BLaER1 treated with 17β-estradiol and CSF1 and Interleukin-3, amounts not matched to agents 10 nM and 100 nM (cell line): ENCODE measurements at regions not wholly inside any gene's neighbourhood (a gene's known extent, or its start where the extent isn't known, plus 50 kb on each side); places are given as distances from the start of the nearest gene placed in this dataset.

Experiments used
- H3K27ac ChIP-seq, 11 experiments: shearing (Covaris generic); formaldehyde crosslinking; 2 replicates each; pipeline ENCODE4 v1.8.1; 2022
- H3K27me3 ChIP-seq, 11 experiments: shearing (Covaris generic); formaldehyde crosslinking; 2 replicates each; pipeline ENCODE4 v1.8.1; 2022
- H3K36me3 ChIP-seq, 11 experiments: shearing (Covaris generic); formaldehyde crosslinking; 2 replicates each; pipeline ENCODE4 v1.8.1; 2022
- H3K4me1 ChIP-seq, 10 experiments: shearing (Covaris generic); formaldehyde crosslinking; 2 replicates each; pipeline ENCODE4 v1.8.1; 2022
- H3K4me2 ChIP-seq, 11 experiments: shearing (Covaris generic); formaldehyde crosslinking; 2 replicates each; pipeline ENCODE4 v1.8.1; 2022
- H3K4me3 ChIP-seq, 10 experiments: shearing (Covaris generic); formaldehyde crosslinking; 2 replicates each; pipeline ENCODE4 v1.8.1; 2022
- H3K9ac ChIP-seq, 11 experiments: shearing (Covaris generic); formaldehyde crosslinking; 2 replicates each; pipeline ENCODE4 v1.8.1; 2022
- H3K9me3 ChIP-seq, 11 experiments: shearing (Covaris generic); formaldehyde crosslinking; replicated peaks in 1 of 11; 2 replicates each; pipeline ENCODE4 v1.8.1; 2022
- H4K20me1 ChIP-seq, 11 experiments: shearing (Covaris generic); formaldehyde crosslinking; 2 replicates each; pipeline ENCODE4 v1.8.1; 2022
- Cebpa-rat ChIP-seq, 11 experiments: shearing (Covaris generic); IDR thresholded peaks; 2 replicates each; pipeline ENCODE4 v1.8.1; 2022

DNA sequence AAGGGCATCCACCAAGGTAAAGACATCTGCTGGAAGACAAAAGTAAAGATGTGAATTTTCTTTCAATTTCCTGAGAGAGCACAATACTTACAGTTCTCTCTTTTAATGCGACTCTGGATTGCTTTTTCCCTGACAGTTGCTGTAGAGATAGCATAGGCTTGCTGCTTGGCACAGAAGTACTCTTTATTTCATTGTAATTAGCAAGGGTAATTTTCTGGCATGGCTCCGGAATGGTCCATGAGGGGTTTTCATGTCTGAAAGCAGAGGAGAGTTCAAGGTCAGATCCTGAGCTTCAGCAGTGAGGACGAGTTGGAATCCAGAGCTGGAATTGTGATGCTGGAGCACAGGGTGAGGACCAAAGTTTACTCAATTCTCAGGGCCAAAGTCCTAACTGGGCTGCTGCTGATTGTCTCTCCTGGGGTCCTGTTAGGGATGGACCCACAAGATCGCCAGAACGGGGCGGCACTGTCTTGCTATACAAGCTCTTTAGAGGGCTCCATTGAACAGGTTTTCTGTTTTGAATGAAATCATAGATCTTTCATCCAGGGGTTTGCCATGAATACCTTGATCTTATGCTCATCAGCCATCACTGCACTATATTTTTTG is 190.0 kb upstream of the MKI67 start:
- Histone ChIP-seq H3K4me3 (no peak overlapping the region), H3K36me3 (peaks cover 0 to 79% (median 55%) of the 10 kb centered on the region in 11 experiments; a peak in 16 of 22 replicates), H3K9me3 (no peaks in the 10 kb centered on the region), H3K9ac (no peak overlapping the region), H4K20me1 (no peaks in the 10 kb centered on the region; a peak in 1 of 22 replicates), H3K4me2 (no peak overlapping the region), H3K27me3 (no peaks in the 10 kb centered on the region), H3K27ac (no peak overlapping the region), H3K4me1 (peaks cover 0 to 6% (median 0%) of the 10 kb centered on the region in 10 experiments; a peak in 2 of 20 replicates)
- no peak for TF ChIP-seq Cebpa-rat (IDR thresholded peaks at IDR 0.05)

GRCh38 chr10:128316925-128317324 is 190.7 kb upstream of the MKI67 start:
- no peaks in the 10 kb centered on the region for H4K20me1 ChIP-seq
- no peak overlapping the region for H3K9ac ChIP-seq
- no peak overlapping the region for H3K4me2 ChIP-seq
- H3K36me3 ChIP-seq: peaks cover 0 to 72% (median 48%) of the 10 kb centered on the region in 11 experiments; a peak in 16 of 22 replicates
- H3K4me1 ChIP-seq: peaks cover 0 to 6% (median 1%) of the 10 kb centered on the region in 10 experiments; a peak in 3 of 20 replicates
- no peak overlapping the region for H3K4me3 ChIP-seq
- H3K9me3 ChIP-seq: no peaks in the 10 kb centered on the region
- no peaks in the 10 kb centered on the region for H3K27me3 ChIP-seq
- no peak overlapping the region for H3K27ac ChIP-seq
- TF ChIP-seq Cebpa-rat (IDR thresholded peaks at IDR 0.05): no peak

DNA sequence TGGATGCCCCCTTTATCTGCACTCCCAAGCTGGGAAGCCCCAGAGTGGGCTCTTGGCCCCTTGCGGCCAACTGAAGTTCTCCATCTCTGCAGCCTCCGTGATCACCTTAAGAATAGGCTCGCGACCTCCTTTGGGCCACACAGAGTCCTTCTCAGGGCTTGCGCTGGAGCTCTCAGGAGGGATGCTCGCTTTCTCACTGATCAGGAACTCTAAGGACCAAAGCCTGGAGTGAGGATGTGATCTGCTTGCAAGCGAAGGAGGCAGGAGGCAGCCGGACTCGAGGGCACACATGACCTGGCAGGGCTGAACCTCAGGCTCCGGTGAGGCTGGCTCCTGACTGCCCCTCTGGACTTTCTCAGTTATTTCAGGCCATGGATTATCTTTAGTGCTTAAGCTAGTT is 192.1 kb upstream of the MKI67 start:
- no peak for TF ChIP-seq Cebpa-rat (IDR thresholded peaks at IDR 0.05)
- Histone ChIP-seq H3K36me3 (peaks cover 0 to 59% (median 37%) of the 10 kb centered on the region in 11 experiments; a peak in 16 of 22 replicates), H3K27ac (no peak overlapping the region), H3K9ac (no peak overlapping the region), H4K20me1 (no peaks in the 10 kb centered on the region), H3K9me3 (no peaks in the 10 kb centered on the region), H3K4me2 (no peak overlapping the region), H3K4me3 (no peak overlapping the region), H3K27me3 (no peaks in the 10 kb centered on the region), H3K4me1 (peaks cover 0 to 9% (median 4%) of the 10 kb centered on the region in 10 experiments; a peak in 4 of 20 replicates)

GRCh38 chr10:128318913-128319312 is 192.7 kb upstream of the MKI67 start:
- Histone ChIP-seq H3K4me3 (no peak overlapping the region), H3K27ac (no peak overlapping the region), H4K20me1 (no peaks in the 10 kb centered on the region), H3K4me1 (peaks cover 0 to 9% (median 4%) of the 10 kb centered on the region in 10 experiments; a peak in 4 of 20 replicates), H3K9me3 (no peaks in the 10 kb centered on the region), H3K36me3 (peaks cover 0 to 55% (median 35%) of the 10 kb centered on the region in 11 experiments; a peak in 16 of 22 replicates), H3K9ac (no peak overlapping the region), H3K4me2 (peak overlapping the region in 1 of 11 experiments; percentile 4; a peak in 2 of 22 replicates), H3K27me3 (no peaks in the 10 kb centered on the region)
- no peak for TF ChIP-seq Cebpa-rat (IDR thresholded peaks at IDR 0.05)

DNA sequence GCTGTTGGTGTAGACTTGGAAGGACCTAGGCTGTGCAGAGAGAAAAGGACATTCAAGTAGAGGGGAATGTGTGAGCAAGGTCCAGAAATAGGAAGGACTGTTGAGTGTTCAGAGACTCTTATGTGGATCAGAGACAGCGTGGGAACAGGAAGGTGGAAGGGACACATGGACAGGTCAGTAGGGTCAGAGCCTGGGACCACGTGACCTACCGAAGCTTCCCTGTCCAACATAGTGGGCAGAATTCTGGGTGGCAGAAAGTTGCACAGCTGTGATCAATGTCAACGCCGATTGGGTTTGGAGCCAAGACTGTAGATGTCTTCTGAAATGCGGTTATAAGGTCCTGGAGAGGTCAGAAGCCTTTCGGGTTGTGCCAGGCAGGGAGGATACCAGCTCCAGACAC is 195.9 kb upstream of the MKI67 start:
- Histone ChIP-seq H3K4me2 (peak overlapping the region in 3 of 11 experiments; percentile 11 to 25 (median 19); a peak in 2 of 22 replicates), H3K27me3 (no peaks in the 10 kb centered on the region), H3K4me3 (no peak overlapping the region), H3K4me1 (peaks cover 0 to 9% (median 4%) of the 10 kb centered on the region in 10 experiments; a peak in 4 of 20 replicates), H3K27ac (no peak overlapping the region), H4K20me1 (no peaks in the 10 kb centered on the region; a peak in 1 of 22 replicates), H3K9me3 (peaks cover 0 to 10% (median 6%) of the 10 kb centered on the region in 11 experiments; a peak in 14 of 22 replicates), H3K9ac (no peak overlapping the region), H3K36me3 (peaks cover 0 to 23% (median 4%) of the 10 kb centered on the region in 11 experiments; a peak in 13 of 22 replicates)
- TF ChIP-seq Cebpa-rat (IDR thresholded peaks at IDR 0.05): no peak

DNA sequence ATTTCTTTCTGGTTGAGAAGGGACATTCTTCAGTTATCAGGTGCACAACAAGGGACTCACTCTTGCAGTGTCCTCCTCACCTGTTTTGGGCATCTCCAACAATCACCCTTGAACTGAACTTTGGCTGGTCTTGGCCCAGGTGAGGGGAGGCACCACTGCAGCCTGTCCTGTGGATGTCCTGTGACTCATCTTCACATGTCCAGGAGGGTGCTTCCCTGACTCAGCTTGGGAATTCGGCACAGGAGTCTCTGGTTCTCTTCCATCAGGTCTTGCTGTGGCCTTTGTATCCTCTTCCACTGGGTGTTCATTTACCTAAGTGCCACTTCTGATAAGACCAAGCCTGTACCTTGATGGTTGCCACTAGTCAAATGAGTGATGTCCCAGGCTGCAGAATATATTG is 196.7 kb upstream of the MKI67 start:
- peaks cover 0 to 9% (median 4%) of the 10 kb centered on the region in 10 experiments; a peak in 4 of 20 replicates for H3K4me1 ChIP-seq
- peaks cover 3 to 15% (median 13%) of the 10 kb centered on the region in 11 experiments; a peak in 17 of 22 replicates for H3K9me3 ChIP-seq
- H4K20me1 ChIP-seq: no peaks in the 10 kb centered on the region; a peak in 1 of 22 replicates
- no peak for TF ChIP-seq Cebpa-rat (IDR thresholded peaks at IDR 0.05)
- no peak overlapping the region for H3K4me2 ChIP-seq
- no peak overlapping the region for H3K27ac ChIP-seq
- H3K27me3 ChIP-seq: no peaks in the 10 kb centered on the region
- no peak overlapping the region for H3K9ac ChIP-seq
- peaks cover 0 to 15% (median 0%) of the 10 kb centered on the region in 11 experiments; a peak in 8 of 22 replicates for H3K36me3 ChIP-seq
- H3K4me3 ChIP-seq: no peak overlapping the region

GRCh38 chr10:128324058-128324827 is 198.0 kb upstream of the MKI67 start:
- no peak overlapping the region for H3K9ac ChIP-seq
- H4K20me1 ChIP-seq: no peaks in the 10 kb centered on the region; a peak in 1 of 22 replicates
- peaks cover 10 to 20% (median 15%) of the 10 kb centered on the region in 11 experiments; a peak in 17 of 22 replicates for H3K9me3 ChIP-seq
- TF ChIP-seq Cebpa-rat (IDR thresholded peaks at IDR 0.05): no peak
- no peak overlapping the region for H3K27ac ChIP-seq
- H3K4me1 ChIP-seq: peaks cover 0 to 9% (median 0%) of the 10 kb centered on the region in 10 experiments; a peak in 3 of 20 replicates
- H3K4me3 ChIP-seq: no peak overlapping the region
- no peak overlapping the region for H3K4me2 ChIP-seq
- H3K36me3 ChIP-seq: peaks cover 0 to 2% (median 0%) of the 10 kb centered on the region in 11 experiments; a peak in 3 of 22 replicates
- H3K27me3 ChIP-seq: no peaks in the 10 kb centered on the region

DNA sequence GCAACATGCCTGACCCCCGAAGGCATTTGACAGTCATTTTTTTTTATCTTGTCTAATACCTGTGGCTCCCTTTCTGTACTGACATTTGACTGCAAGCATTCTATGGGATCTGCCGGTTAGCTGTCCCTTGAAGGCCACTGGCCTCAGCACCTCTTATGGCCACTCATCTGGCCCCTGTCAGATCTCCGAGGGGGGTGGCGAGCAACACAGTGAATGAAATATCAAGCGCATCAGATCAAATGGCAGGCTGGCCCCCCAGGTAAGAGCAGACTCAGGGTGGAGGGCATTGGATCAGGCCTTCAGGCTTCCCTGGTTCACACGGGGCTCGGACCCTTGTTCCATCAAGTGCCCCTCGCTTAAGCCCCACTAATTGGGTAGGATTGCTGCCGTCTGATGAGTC is 199.6 kb upstream of the MKI67 start:
- H3K27ac ChIP-seq: no peak overlapping the region
- no peaks in the 10 kb centered on the region for H3K36me3 ChIP-seq
- no peaks in the 10 kb centered on the region; a peak in 1 of 22 replicates for H4K20me1 ChIP-seq
- no peak for TF ChIP-seq Cebpa-rat (IDR thresholded peaks at IDR 0.05)
- no peak overlapping the region for H3K4me3 ChIP-seq
- no peaks in the 10 kb centered on the region for H3K27me3 ChIP-seq
- no peak overlapping the region for H3K4me2 ChIP-seq
- H3K9ac ChIP-seq: no peak overlapping the region
- peaks cover 10 to 20% (median 15%) of the 10 kb centered on the region in 11 experiments; a peak in 17 of 22 replicates for H3K9me3 ChIP-seq
- peaks cover 0 to 9% (median 0%) of the 10 kb centered on the region in 10 experiments; a peak in 3 of 20 replicates for H3K4me1 ChIP-seq

GRCh38 chr10:128326251-128326650 is 200.0 kb upstream of the MKI67 start:
- H3K9ac ChIP-seq: no peak overlapping the region
- peaks cover 0 to 9% (median 0%) of the 10 kb centered on the region in 10 experiments; a peak in 3 of 20 replicates for H3K4me1 ChIP-seq
- peaks cover 10 to 20% (median 15%) of the 10 kb centered on the region in 11 experiments; a peak in 17 of 22 replicates for H3K9me3 ChIP-seq
- no peak for TF ChIP-seq Cebpa-rat (IDR thresholded peaks at IDR 0.05)
- no peak overlapping the region for H3K4me3 ChIP-seq
- no peaks in the 10 kb centered on the region for H3K36me3 ChIP-seq
- H3K27ac ChIP-seq: no peak overlapping the region
- no peak overlapping the region for H3K4me2 ChIP-seq
- no peaks in the 10 kb centered on the region for H3K27me3 ChIP-seq
- no peaks in the 10 kb centered on the region; a peak in 1 of 22 replicates for H4K20me1 ChIP-seq
